Prostate gland (tissue), 2 donors: ENCODE measurements at regions not wholly inside any gene's neighbourhood (a gene's known extent, or its start where the extent isn't known, plus 50 kb on each side); places are given as distances from the start of the nearest gene placed in this dataset.

Experiments used
- DNase-seq: peaks from one replicate; pipeline ENCODE4 v3.0.0-alpha.2; 2019; ENCODE audit warnings: low spot score
- H3K27ac ChIP-seq, 2 donors: fragments of 200-600 bp; sonication (generic); 2 replicates each; pipeline ENCODE4 v1.5.1; 2017 to 2019
- H3K27me3 ChIP-seq: fragments of 200-600 bp; sonication (generic); replicated peaks from 2 replicates; pipeline ENCODE4 v1.5.1; 2019; ENCODE audit not compliant: insufficient read depth
- H3K36me3 ChIP-seq, 2 donors: fragments of 200-600 bp; sonication (generic); 1 replicate in 1 of 2; 2 replicates in 1 of 2; pipeline versions ENCODE4 v1.5.1 to v1.8.1; 2017 to 2019
- H3K4me1 ChIP-seq: fragments of 200-600 bp; sonication (generic); replicated peaks from 2 replicates; pipeline ENCODE4 v1.5.1; 2019
- H3K4me3 ChIP-seq, 2 donors: fragments of 200-600 bp; sonication (generic); 2 replicates each; pipeline ENCODE4 v1.5.1; 2017 to 2019
- H3K9me3 ChIP-seq: fragments of 200-600 bp; sonication (generic); 2 replicates; pipeline ENCODE4 v1.5.1; 2017
- CTCF ChIP-seq, 4 experiments: fragments of 200-600 bp in 2 of 4; fragments of 450-650 bp in 2 of 4; sonication (generic) in 2 of 4; IDR thresholded peaks; 1 replicate in 3 of 4; 2 replicates in 1 of 4; pipeline ENCODE4 v1.5.1; 2016 to 2019; ENCODE audit warnings: antibody characterized with exemption in 4 of 4, mild to moderate bottlenecking in 2 of 4, moderate library complexity in 2 of 4
- POLR2A ChIP-seq: fragments of 450-650 bp; IDR thresholded peaks from one replicate; pipeline ENCODE4 v1.6.1; 2016; ENCODE audit warnings: antibody characterized with exemption, mild to moderate bottlenecking
- POLR2AphosphoS5 ChIP-seq: sonication (generic); formaldehyde crosslinking; IDR thresholded peaks from one replicate; pipeline ENCODE4 v1.6.1; 2017; ENCODE audit warnings: antibody characterized with exemption
- WGBS: methylation state at CpG from one replicate; pipeline ENCODE4 v1.1.5; 2018; 5-methylcytosine and 5-hydroxymethylcytosine counted together
- intact Hi-C: fragments of 100-400 bp; cut with DNase I; formaldehyde crosslinking; loops from one replicate; pipeline ENCODE4 v1.14.2; 2022

GRCh38 chr10:35921866-35922350 is 279.8 kb upstream of the FZD8 start:
- Histone ChIP-seq H3K4me3 (no peak overlapping the region), H3K27ac (no peak overlapping the region), H3K27me3 (no peaks in the 10 kb centered on the region), H3K9me3 (no peaks in the 10 kb centered on the region), H3K36me3 (no peaks in the 10 kb centered on the region), H3K4me1 (no peaks in the 10 kb centered on the region)
- no peak for DNase-seq
- WGBS, result 91% methylated on average over 13 of the region's 13 CpGs
- TF ChIP-seq CTCF (IDR thresholded peaks at IDR 0.05) (no peak), POLR2AphosphoS5 (no peak), POLR2A (no peak)
- intact Hi-C loops, result no loop called here

- Histone ChIP-seq H3K9me3 (no peaks in the 10 kb centered on the region), H3K27ac (no peak overlapping the region), H3K4me1 (no peaks in the 10 kb centered on the region), H3K27me3 (no peaks in the 10 kb centered on the region), H3K4me3 (no peak overlapping the region), H3K36me3 (no peaks in the 10 kb centered on the region)
- intact Hi-C loops, result no loop called here
- TF ChIP-seq POLR2AphosphoS5 (no peak), CTCF (IDR thresholded peaks at IDR 0.05) (peak in 2 of 4 experiments; percentile 20 to 23), POLR2A (no peak)
- WGBS, result 71% methylated on average over 4 of the region's 4 CpGs
- no peak for DNase-seq
Measured at GRCh38 chr10:35916791-35917190, 274.7 kb upstream of the FZD8 start.

- DNase-seq, result no peak
- H3K4me3 ChIP-seq, result no peak overlapping the region
- H3K9me3 ChIP-seq, result no peaks in the 10 kb centered on the region
- intact Hi-C loops, result no loop called here
- no peaks in the 10 kb centered on the region for H3K36me3 ChIP-seq
- no peak overlapping the region for H3K27ac ChIP-seq
- 91% methylated on average over 1 of the region's 1 CpG for WGBS
- no peak for TF ChIP-seq CTCF (IDR thresholded peaks at IDR 0.05)
- TF ChIP-seq POLR2AphosphoS5, result no peak
- no peak for TF ChIP-seq POLR2A
- H3K4me1 ChIP-seq, result no peaks in the 10 kb centered on the region
- no peaks in the 10 kb centered on the region for H3K27me3 ChIP-seq
Measured at GRCh38 chr10:35913628-35914027, 271.5 kb upstream of the FZD8 start.

GRCh38 chr10:35912615-35913569 is 270.8 kb upstream of the FZD8 start:
- Histone ChIP-seq H3K27ac (no peak overlapping the region), H3K4me1 (no peaks in the 10 kb centered on the region), H3K36me3 (no peaks in the 10 kb centered on the region), H3K9me3 (no peaks in the 10 kb centered on the region), H3K27me3 (no peaks in the 10 kb centered on the region), H3K4me3 (no peak overlapping the region)
- WGBS, result 18% methylated on average over 6 of the region's 6 CpGs
- DNase-seq, result no peak
- TF ChIP-seq POLR2AphosphoS5 (no peak), CTCF (IDR thresholded peaks at IDR 0.05) (no peak), POLR2A (no peak)
- intact Hi-C loops, result no loop called here

GRCh38 chr10:35911954-35912353 is 269.9 kb upstream of the FZD8 start:
- 88% methylated on average over 2 of the region's 2 CpGs for WGBS
- H3K36me3 ChIP-seq, result no peaks in the 10 kb centered on the region
- no peak overlapping the region for H3K4me3 ChIP-seq
- no peak for TF ChIP-seq POLR2A
- no peak for TF ChIP-seq CTCF (IDR thresholded peaks at IDR 0.05)
- no peak for TF ChIP-seq POLR2AphosphoS5
- DNase-seq, result no peak
- intact Hi-C loops, result no loop called here
- H3K27me3 ChIP-seq, result no peaks in the 10 kb centered on the region
- H3K27ac ChIP-seq, result no peak overlapping the region
- H3K4me1 ChIP-seq, result no peaks in the 10 kb centered on the region
- no peaks in the 10 kb centered on the region for H3K9me3 ChIP-seq
